Tibial nerve (tissue), 4 donors: ENCODE measurements at regions not wholly inside any gene's neighbourhood (a gene's known extent, or its start where the extent isn't known, plus 50 kb on each side); places are given as distances from the start of the nearest gene placed in this dataset.

Experiments used
- DNase-seq, 2 donors: peaks; one replicate each; pipeline ENCODE4 v3.0.0-alpha.2; 2019; ENCODE audit warnings: low spot score in 2 of 2
- H3K27ac ChIP-seq, 4 donors: fragments of 200-600 bp; sonication (generic) in 3 of 4; one replicate each; pipeline ENCODE4 v1.5.1; 2017 to 2019; ENCODE audit warnings: mild to moderate bottlenecking in 1 of 4
- H3K27me3 ChIP-seq, 2 donors: fragments of 200-600 bp; sonication (generic) in 1 of 2; one replicate each; pipeline versions ENCODE4 v1.5.1 to v1.6.0; 2017 to 2019
- H3K36me3 ChIP-seq, 3 donors: fragments of 200-600 bp; sonication (generic); one replicate each; pipeline ENCODE4 v1.5.1; 2018 to 2019
- H3K4me1 ChIP-seq, 4 donors: fragments of 200-600 bp; sonication (generic) in 3 of 4; one replicate each; pipeline ENCODE4 v1.5.1; 2017 to 2019
- H3K4me3 ChIP-seq, 4 donors: fragments of 200-600 bp; sonication (generic) in 3 of 4; one replicate each; pipeline ENCODE4 v1.5.1; 2017 to 2019; ENCODE audit warnings: mild to moderate bottlenecking in 1 of 4, moderate library complexity in 1 of 4
- H3K9me3 ChIP-seq, 4 donors: fragments of 200-600 bp; sonication (generic) in 3 of 4; one replicate each; pipeline ENCODE4 v1.5.1; 2017 to 2019
- CTCF ChIP-seq, 5 experiments: fragments of 200-600 bp in 3 of 5; fragments of 450-650 bp in 2 of 5; sonication (generic) in 3 of 5; IDR thresholded peaks; one replicate each; pipeline ENCODE4 v1.5.1; 2016 to 2019; ENCODE audit warnings: antibody characterized with exemption in 5 of 5, mild to moderate bottlenecking in 3 of 5, moderate library complexity in 2 of 5
- EP300 ChIP-seq, 2 donors: sonication (generic); formaldehyde crosslinking; IDR thresholded peaks; one replicate each; pipeline ENCODE4 v1.6.1; 2017; ENCODE audit warnings: antibody characterized with exemption in 2 of 2, mild to moderate bottlenecking in 1 of 2
- POLR2A ChIP-seq, 2 donors: fragments of 450-650 bp; IDR thresholded peaks; one replicate each; pipeline ENCODE4 v1.6.1; 2017; ENCODE audit warnings: antibody characterized with exemption in 2 of 2, mild to moderate bottlenecking in 2 of 2, moderate library complexity in 2 of 2
- WGBS, 2 donors: methylation state at CpG; one replicate each; pipeline ENCODE4 v1.1.5; 2018; 5-methylcytosine and 5-hydroxymethylcytosine counted together

GRCh38 chr4:132540268-132540667 lies 608.8 kb upstream of the PCDH10 start:
- WGBS, 2 donors = 77 to 79% methylated on average over 1 of the region's 1 CpG
- H3K9me3 ChIP-seq = no peaks in the 10 kb centered on the region
- no peak for DNase-seq

GRCh38 chr4:132540797-132541196 lies 608.3 kb upstream of the PCDH10 start:
- H3K36me3 ChIP-seq = no peaks in the 10 kb centered on the region
- TF ChIP-seq POLR2A (IDR thresholded peaks at IDR 0.05) = no peak
- TF ChIP-seq EP300 (IDR thresholded peaks at IDR 0.05) = no peak
- TF ChIP-seq CTCF (IDR thresholded peaks at IDR 0.05) = no peak
- WGBS, 2 donors = 73 to 77% methylated on average over 4 of the region's 4 CpGs
- no peak for DNase-seq
- no peak overlapping the region for H3K4me3 ChIP-seq
- H3K4me1 ChIP-seq = no peaks in the 10 kb centered on the region
- H3K9me3 ChIP-seq = no peaks in the 10 kb centered on the region
- no peak overlapping the region for H3K27ac ChIP-seq
- H3K27me3 ChIP-seq = no peaks in the 10 kb centered on the region

More at GRCh38 chr4:132540268-132540667, 608.8 kb upstream of the PCDH10 start:
- no peaks in the 10 kb centered on the region for H3K27me3 ChIP-seq
- no peak for TF ChIP-seq POLR2A (IDR thresholded peaks at IDR 0.05)
- TF ChIP-seq EP300 (IDR thresholded peaks at IDR 0.05) = no peak
- TF ChIP-seq CTCF (IDR thresholded peaks at IDR 0.05) = no peak
- H3K4me1 ChIP-seq = no peaks in the 10 kb centered on the region
- H3K4me3 ChIP-seq = no peak overlapping the region
- no peaks in the 10 kb centered on the region for H3K36me3 ChIP-seq
- no peak overlapping the region for H3K27ac ChIP-seq

GRCh38 chr4:132542228-132542627 lies 606.9 kb upstream of the PCDH10 start:
- H3K9me3 ChIP-seq = no peaks in the 10 kb centered on the region
- DNase-seq = no peak
- H3K36me3 ChIP-seq = no peaks in the 10 kb centered on the region
- H3K4me3 ChIP-seq = no peak overlapping the region
- TF ChIP-seq POLR2A (IDR thresholded peaks at IDR 0.05) = no peak
- TF ChIP-seq EP300 (IDR thresholded peaks at IDR 0.05) = no peak
- TF ChIP-seq CTCF (IDR thresholded peaks at IDR 0.05) = no peak
- H3K4me1 ChIP-seq = no peaks in the 10 kb centered on the region
- H3K27me3 ChIP-seq = no peaks in the 10 kb centered on the region
- no peak overlapping the region for H3K27ac ChIP-seq

DNA sequence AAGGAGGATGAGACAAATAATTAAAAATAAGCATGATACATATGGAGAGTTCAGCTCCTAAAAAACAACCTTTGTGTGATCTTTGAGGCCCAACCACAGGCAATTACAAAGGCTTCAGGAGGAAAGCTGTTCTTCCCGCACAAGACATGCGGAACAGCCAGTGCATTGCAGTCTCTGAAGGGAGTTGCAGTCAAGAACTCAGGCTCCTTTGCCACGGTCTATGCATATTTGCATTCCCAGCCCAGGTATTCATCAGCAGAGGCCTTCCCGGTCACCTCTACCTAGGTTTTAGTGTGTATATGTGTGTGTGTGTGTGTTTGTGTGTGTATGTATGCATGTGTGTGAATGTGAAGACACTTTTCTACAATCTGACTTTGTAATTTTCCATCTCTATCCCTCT lies 600.6 kb upstream of the PCDH10 start:
- WGBS, 2 donors = 82 to 97% methylated on average over 4 of the region's 4 CpGs
- H3K27me3 ChIP-seq = no peaks in the 10 kb centered on the region
- no peak overlapping the region for H3K4me3 ChIP-seq
- H3K27ac ChIP-seq = no peak overlapping the region
- no peaks in the 10 kb centered on the region for H3K9me3 ChIP-seq
- no peaks in the 10 kb centered on the region for H3K4me1 ChIP-seq
- no peaks in the 10 kb centered on the region for H3K36me3 ChIP-seq
- TF ChIP-seq CTCF (IDR thresholded peaks at IDR 0.05) (no peak), POLR2A (IDR thresholded peaks at IDR 0.05) (no peak), EP300 (IDR thresholded peaks at IDR 0.05) (no peak)
- no peak for DNase-seq

- no peak for TF ChIP-seq EP300 (IDR thresholded peaks at IDR 0.05)
- TF ChIP-seq CTCF (IDR thresholded peaks at IDR 0.05) = no peak
- TF ChIP-seq POLR2A (IDR thresholded peaks at IDR 0.05) = no peak
- Histone ChIP-seq H3K4me1 (no peaks in the 10 kb centered on the region), H3K4me3 (no peak overlapping the region), H3K9me3 (no peaks in the 10 kb centered on the region), H3K36me3 (no peaks in the 10 kb centered on the region), H3K27ac (no peak overlapping the region), H3K27me3 (no peaks in the 10 kb centered on the region)
- 83 to 84% methylated on average over 3 of the region's 3 CpGs for WGBS, 2 donors
- DNase-seq = no peak
Measured at GRCh38 chr4:132556316-132556715, 592.8 kb upstream of the PCDH10 start.
